K562 (cell line): ENCODE measurements at regions not wholly inside any gene's neighbourhood (a gene's known extent, or its start where the extent isn't known, plus 50 kb on each side); places are given as distances from the start of the nearest gene placed in this dataset.

Experiments
- BACH1 ChIP-seq: fragments of 200-800 bp; sonication (Bioruptor generic); IDR thresholded peaks from 2 replicates; pipeline ENCODE4 v1.6.1; 2016; ENCODE audit warnings: missing genetic modification characterization, missing compliant biosample characterization
- CBX1 ChIP-seq: sonication (generic); IDR thresholded peaks from 2 replicates; pipeline ENCODE4 v1.6.1; 2016; ENCODE audit warnings: antibody characterized with exemption, low read depth, mild to moderate bottlenecking
- DIDO1 ChIP-seq: fragments of 450-650 bp; IDR thresholded peaks from 2 replicates; pipeline ENCODE4 v1.6.1; 2016; ENCODE audit warnings: low read depth, missing biosample characterization, missing genetic modification characterization
- HDAC2 ChIP-seq: fragments of 450-650 bp; IDR thresholded peaks from 2 replicates; pipeline ENCODE4 v1.6.1; 2016; ENCODE audit warnings: mild to moderate bottlenecking
- HMG20A ChIP-seq: fragments of 450-650 bp; formaldehyde crosslinking; conservative IDR thresholded peaks from 2 replicates; pipeline ENCODE4 v1.4.0; 2020; ENCODE audit warnings: mild to moderate bottlenecking, mixed read lengths
- IFI16 ChIP-seq: fragments of 250-450 bp; sonication (Bioruptor Pico); IDR thresholded peaks from 2 replicates; pipeline ENCODE4 v2.1.2; 2022; ENCODE audit warnings: mild to moderate bottlenecking, inconsistent platforms
- KDM5B ChIP-seq: fragments of 200-600 bp; sonication (generic); IDR thresholded peaks from 2 replicates; pipeline ENCODE4 v1.6.1; 2012; ENCODE audit warnings: low read depth, mild to moderate bottlenecking, moderate library complexity, low read length, control low read depth, inconsistent platforms; ENCODE audit not compliant: insufficient replicate concordance
- MLX ChIP-seq, 2 experiments: fragments of 450-650 bp in 1 of 2; sonication (generic) in 1 of 2; formaldehyde crosslinking; conservative IDR thresholded peaks; 2 replicates each; pipeline versions ENCODE4 v1.4.0 to v1.8.1; 2020 to 2022; ENCODE audit warnings: mild to moderate bottlenecking in 1 of 2, missing genetic modification reagents in 1 of 2
- RCOR1 ChIP-seq, 2 experiments: IDR thresholded peaks; 2 replicates each; pipeline ENCODE4 v1.6.1; 2012; ENCODE audit warnings: low read depth in 2 of 2, low read length in 2 of 2, borderline replicate concordance in 1 of 2, improper control_type of control experiment in 1 of 2
- TAF7 ChIP-seq: fragments of 450-650 bp; IDR thresholded peaks from 2 replicates; pipeline ENCODE4 v1.6.1; 2016; ENCODE audit warnings: missing genetic modification characterization, missing compliant biosample characterization
- TGIF2 ChIP-seq: sonication (generic); formaldehyde crosslinking; IDR thresholded peaks from 2 replicates; pipeline ENCODE4 v1.8.1; 2022; ENCODE audit warnings: mild to moderate bottlenecking, missing genetic modification reagents, moderate library complexity
- U2AF1 ChIP-seq: fragments of 200-400 bp; formaldehyde crosslinking; optimal IDR thresholded peaks from 2 replicates; pipeline ENCODE3; 2017; ENCODE audit warnings: mild to moderate bottlenecking, low read depth, low read length, moderate library complexity
- UBTF ChIP-seq, 2 experiments: IDR thresholded peaks; 2 replicates each; pipeline ENCODE4 v1.6.1; 2012; ENCODE audit warnings: improper control_type of control experiment in 2 of 2, low read depth in 2 of 2, low read length in 2 of 2, borderline replicate concordance in 1 of 2
- USF1 ChIP-seq: sonication (generic); formaldehyde crosslinking; IDR thresholded peaks from 2 replicates; pipeline ENCODE4 v1.9.0; 2022; ENCODE audit warnings: mild to moderate bottlenecking, missing genetic modification reagents
- ZNF175 ChIP-seq: fragments of 200-800 bp; sonication (Bioruptor generic); IDR thresholded peaks from 2 replicates; pipeline ENCODE4 v1.6.1; 2016; ENCODE audit warnings: low read depth, mild to moderate bottlenecking, missing genetic modification characterization, missing compliant biosample characterization
- ZNF584 ChIP-seq: fragments of 200-800 bp; sonication (Bioruptor generic); IDR thresholded peaks from 2 replicates; pipeline ENCODE4 v1.6.1; 2016; ENCODE audit warnings: low read depth, mild to moderate bottlenecking, missing genetic modification characterization, missing compliant biosample characterization
- ZNF696 ChIP-seq: fragments of 250-450 bp; sonication (Bioruptor Pico); conservative IDR thresholded peaks from 2 replicates; pipeline ENCODE4 v1.4.0; 2020; ENCODE audit warnings: mild to moderate bottlenecking, moderate library complexity
- TF ChIP-seq, protein P1 (sequence below): conservative IDR thresholded peaks from 2 replicates; pipeline ENCODE4 v1.6.1; 2011; ENCODE audit warnings: low read depth, mild to moderate bottlenecking, low read length; ENCODE audit not compliant: control insufficient read depth

- no peak for TF ChIP-seq KDM5B
- no peak for TF ChIP-seq ZNF696 (CRISPR knock-in tag)
- no peak for TF ChIP-seq USF1
- TF ChIP-seq IFI16 (CRISPR knock-in tag), result no peak
- TF ChIP-seq CBX1, result no peak
- no peak for TF ChIP-seq HMG20A (CRISPR knock-in tag)
- TF ChIP-seq RCOR1 (IDR thresholded peaks at IDR 0.05; ENCODE audit: borderline replicate concordance in 1 of 2, low read depth in 2 of 2, low read length in 2 of 2), result peak; percentile 86 to 98; a peak in 3 of 4 replicates
- TF ChIP-seq ZNF584 (CRISPR knock-in tag), result no peak
- peak; percentile 93 for TF ChIP-seq HDAC2
- no peak for TF ChIP-seq DIDO1 (tag)
- TF ChIP-seq TAF7 (tag), result peak; percentile 54; the same call in 1 of the 2 replicates
- no peak for TF ChIP-seq MLX (CRISPR knock-in tag; conservative IDR thresholded peaks at IDR 0.05)
- no peak for TF ChIP-seq TGIF2 (CRISPR knock-in tag)
- TF ChIP-seq BACH1, result no peak
- no peak for TF ChIP-seq UBTF (IDR thresholded peaks at IDR 0.05; ENCODE audit: borderline replicate concordance in 1 of 2, low read depth in 2 of 2, low read length in 2 of 2)
- no peak for TF ChIP-seq ZNF175 (CRISPR knock-in tag)
- no peak for TF ChIP-seq U2AF1
- TF ChIP-seq, protein P1, sequence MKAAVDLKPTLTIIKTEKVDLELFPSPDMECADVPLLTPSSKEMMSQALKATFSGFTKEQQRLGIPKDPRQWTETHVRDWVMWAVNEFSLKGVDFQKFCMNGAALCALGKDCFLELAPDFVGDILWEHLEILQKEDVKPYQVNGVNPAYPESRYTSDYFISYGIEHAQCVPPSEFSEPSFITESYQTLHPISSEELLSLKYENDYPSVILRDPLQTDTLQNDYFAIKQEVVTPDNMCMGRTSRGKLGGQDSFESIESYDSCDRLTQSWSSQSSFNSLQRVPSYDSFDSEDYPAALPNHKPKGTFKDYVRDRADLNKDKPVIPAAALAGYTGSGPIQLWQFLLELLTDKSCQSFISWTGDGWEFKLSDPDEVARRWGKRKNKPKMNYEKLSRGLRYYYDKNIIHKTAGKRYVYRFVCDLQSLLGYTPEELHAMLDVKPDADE, result no peak
These were observed 133.4 kb downstream of the SLC1A3 start (continued) for GRCh38 chr5:36739751-36740221.
